ENCODE measurements at regions not wholly inside any gene's neighbourhood (a gene's known extent, or its start where the extent isn't known, plus 50 kb on each side); places are given as distances from the start of the nearest gene placed in this dataset.

- TF ChIP-seq REST (IDR thresholded peaks at IDR 0.05; ENCODE audit: insufficient read depth in 1 of 2, low read depth in 2 of 2, low read length in 2 of 2) (no peak), SIN3A (IDR thresholded peaks at IDR 0.05; ENCODE audit: borderline replicate concordance, insufficient read depth, low read length) (no peak), POLR2AphosphoS5 (IDR thresholded peaks at IDR 0.05; ENCODE audit: low read depth, low read length) (no peak), TAF1 (IDR thresholded peaks at IDR 0.05; ENCODE audit: borderline replicate concordance, insufficient read depth, low read length) (no peak), FOXP2 (optimal IDR thresholded peaks at IDR 0.05; ENCODE audit: borderline replicate concordance, extremely low read depth, extremely low read length, insufficient read depth) (no peak)
Measured at GRCh38 chr6:109222848-109223247, 127.5 kb downstream of the CEP57L1 start.

GRCh38 chr6:109221543-109222195 lies 126.4 kb downstream of the CEP57L1 start:
- TF ChIP-seq POLR2AphosphoS5 (IDR thresholded peaks at IDR 0.05; ENCODE audit: low read depth, low read length): no peak
- no peak for TF ChIP-seq SIN3A (IDR thresholded peaks at IDR 0.05; ENCODE audit: borderline replicate concordance, insufficient read depth, low read length)
- no peak for TF ChIP-seq TAF1 (IDR thresholded peaks at IDR 0.05; ENCODE audit: borderline replicate concordance, insufficient read depth, low read length)
- TF ChIP-seq REST (IDR thresholded peaks at IDR 0.05; ENCODE audit: insufficient read depth in 1 of 2, low read depth in 2 of 2, low read length in 2 of 2): no peak
- no peak for TF ChIP-seq FOXP2 (optimal IDR thresholded peaks at IDR 0.05; ENCODE audit: borderline replicate concordance, extremely low read depth, extremely low read length, insufficient read depth)

Measured in PFSK-1 (cell line).